Loucy (cell line): ENCODE measurements at regions not wholly inside any gene's neighbourhood (a gene's known extent, or its start where the extent isn't known, plus 50 kb on each side); places are given as distances from the start of the nearest gene placed in this dataset.

Source experiments
- CTCF ChIP-seq: fragments of 200-600 bp; sonication (generic); conservative IDR thresholded peaks from 2 replicates; pipeline ENCODE4 v1.5.1; 2014; ENCODE audit warnings: mild to moderate bottlenecking, antibody characterized with exemption, low read length
- EZH2phosphoT487 ChIP-seq: fragments of 200-600 bp; IDR thresholded peaks from 2 replicates; pipeline ENCODE4 v1.6.1; 2018; ENCODE audit warnings: antibody characterized with exemption, mild to moderate bottlenecking, moderate library complexity, borderline replicate concordance

- TF ChIP-seq CTCF, result no peak
- TF ChIP-seq EZH2phosphoT487, result no peak
These were observed 101.0 kb upstream of the EGFR start for GRCh38 chr7:54917613-54918391.
